ENCODE measurements at regions not wholly inside any gene's neighbourhood (a gene's known extent, or its start where the extent isn't known, plus 50 kb on each side); places are given as distances from the start of the nearest gene placed in this dataset.

DNA sequence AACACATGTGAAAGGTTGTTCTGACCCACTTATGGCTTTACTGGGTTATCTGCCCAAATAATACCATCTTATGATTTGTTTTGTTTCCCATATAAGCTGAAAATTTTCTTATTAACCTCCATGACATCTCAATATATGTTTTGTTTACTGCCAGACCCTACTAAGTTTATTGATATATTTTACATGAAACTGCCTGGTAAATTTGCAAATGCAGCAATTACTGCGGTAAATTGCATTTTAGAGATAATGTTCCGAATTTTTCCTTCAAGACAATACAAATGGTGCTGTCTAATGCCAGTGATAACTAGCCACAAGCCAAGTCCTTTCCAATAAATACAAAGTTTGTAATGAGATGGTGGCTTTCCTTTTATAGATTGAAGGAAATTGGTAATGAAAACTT, 275.9 kb downstream of the SAMD5 start:
- TF ChIP-seq, protein P1, sequence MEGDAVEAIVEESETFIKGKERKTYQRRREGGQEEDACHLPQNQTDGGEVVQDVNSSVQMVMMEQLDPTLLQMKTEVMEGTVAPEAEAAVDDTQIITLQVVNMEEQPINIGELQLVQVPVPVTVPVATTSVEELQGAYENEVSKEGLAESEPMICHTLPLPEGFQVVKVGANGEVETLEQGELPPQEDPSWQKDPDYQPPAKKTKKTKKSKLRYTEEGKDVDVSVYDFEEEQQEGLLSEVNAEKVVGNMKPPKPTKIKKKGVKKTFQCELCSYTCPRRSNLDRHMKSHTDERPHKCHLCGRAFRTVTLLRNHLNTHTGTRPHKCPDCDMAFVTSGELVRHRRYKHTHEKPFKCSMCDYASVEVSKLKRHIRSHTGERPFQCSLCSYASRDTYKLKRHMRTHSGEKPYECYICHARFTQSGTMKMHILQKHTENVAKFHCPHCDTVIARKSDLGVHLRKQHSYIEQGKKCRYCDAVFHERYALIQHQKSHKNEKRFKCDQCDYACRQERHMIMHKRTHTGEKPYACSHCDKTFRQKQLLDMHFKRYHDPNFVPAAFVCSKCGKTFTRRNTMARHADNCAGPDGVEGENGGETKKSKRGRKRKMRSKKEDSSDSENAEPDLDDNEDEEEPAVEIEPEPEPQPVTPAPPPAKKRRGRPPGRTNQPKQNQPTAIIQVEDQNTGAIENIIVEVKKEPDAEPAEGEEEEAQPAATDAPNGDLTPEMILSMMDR (IDR thresholded peaks at IDR 0.05; ENCODE audit: insufficient read depth, low read depth, low read length): no peak
- TF ChIP-seq EZH2 (IDR thresholded peaks at IDR 0.05; ENCODE audit: insufficient read depth, low read length): no peak

All from astrocyte (in vitro differentiated cells and primary cell).